Nephron (organoid): ENCODE measurements at regions not wholly inside any gene's neighbourhood (a gene's known extent, or its start where the extent isn't known, plus 50 kb on each side); places are given as distances from the start of the nearest gene placed in this dataset.
"Not testable (repeated sequence)": the region's sequence is repeated elsewhere in the genome, so short reads cannot be mapped to it uniquely, and the experiment has no call there.

ENCODE experiments used
- H3K27ac Mint-ChIP-seq, 3 experiments: 2 replicates each; pipeline ENCODE4 v1.8.0; 2020; ENCODE audit warnings: mixed read lengths in 3 of 3, mild to moderate bottlenecking in 2 of 3, moderate library complexity in 1 of 3
- H3K27me3 Mint-ChIP-seq: 2 replicates; pipeline ENCODE4 v1.8.0; 2021; ENCODE audit warnings: low read depth, mild to moderate bottlenecking, moderate library complexity, mixed read lengths
- H3K36me3 Mint-ChIP-seq: 2 replicates; pipeline ENCODE4 v1.8.0; 2020; ENCODE audit warnings: low read depth, mixed read lengths
- H3K4me1 Mint-ChIP-seq: 2 replicates; pipeline ENCODE4 v1.8.0; 2020; ENCODE audit warnings: mixed read lengths
- H3K4me3 Mint-ChIP-seq, 3 experiments: 2 replicates each; pipeline ENCODE4 v1.8.0; 2020; ENCODE audit warnings: mild to moderate bottlenecking in 3 of 3, mixed read lengths in 3 of 3, moderate library complexity in 2 of 3
- H3K9me3 Mint-ChIP-seq: 2 replicates; pipeline ENCODE4 v1.8.0; 2020; ENCODE audit warnings: mixed read lengths
- CTCF ChIP-seq, 3 experiments: fragments of 200-600 bp; sonication (generic); IDR thresholded peaks; one replicate each; pipeline ENCODE4 v1.5.0; 2021; ENCODE audit warnings: antibody characterized with exemption in 3 of 3; ENCODE audit not compliant: unreplicated experiment in 3 of 3

DNA sequence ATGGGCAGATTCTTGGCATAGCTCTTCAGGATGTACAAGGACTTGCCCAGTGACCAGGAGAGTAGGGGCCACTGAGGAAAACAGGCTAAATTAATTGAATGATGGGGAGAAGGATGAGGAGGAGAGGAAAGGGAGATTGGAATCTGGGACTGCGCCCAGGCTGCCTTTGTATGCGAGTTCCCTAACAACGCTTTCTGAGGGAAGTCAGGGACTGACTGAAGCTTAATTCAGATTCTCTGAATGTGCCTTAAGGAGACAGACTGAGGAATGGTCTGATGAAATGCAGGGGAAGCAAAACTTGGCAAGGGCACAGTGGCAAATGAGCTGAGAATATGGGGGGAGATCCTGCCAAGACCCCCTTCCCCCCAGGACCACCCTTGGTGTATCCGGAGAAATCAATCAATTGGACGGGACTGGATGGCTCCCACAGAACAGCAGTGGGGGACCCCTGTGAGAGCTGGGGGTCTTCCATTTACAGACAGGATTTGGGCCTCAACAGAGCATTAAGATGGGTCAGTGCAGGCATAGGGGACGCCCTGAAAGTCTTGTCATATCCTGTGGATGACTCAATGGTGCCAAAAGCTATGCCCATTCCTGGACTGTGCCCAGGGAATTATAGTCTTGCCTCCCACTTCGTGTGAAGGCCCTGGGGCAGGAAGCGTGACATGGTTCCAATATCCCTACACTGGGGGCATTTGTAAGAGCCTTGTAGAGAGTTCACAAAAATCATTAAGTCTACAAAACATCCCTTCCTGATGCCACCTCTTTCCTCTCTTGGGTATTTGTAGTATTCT is 215.5 kb upstream of the TNC start:
- H3K27me3 Mint-ChIP-seq, result no peaks in the 10 kb centered on the region
- no peak overlapping the region for H3K27ac Mint-ChIP-seq
- no peak for TF ChIP-seq CTCF (IDR thresholded peaks at IDR 0.05; ENCODE audit: unreplicated experiment in 3 of 3)
- peaks cover 4% of the 10 kb centered on the region for H3K4me1 Mint-ChIP-seq
- H3K4me3 Mint-ChIP-seq, result no peak overlapping the region
- H3K36me3 Mint-ChIP-seq, result no peaks in the 10 kb centered on the region
- H3K9me3 Mint-ChIP-seq, result peaks cover 7% of the 10 kb centered on the region

DNA sequence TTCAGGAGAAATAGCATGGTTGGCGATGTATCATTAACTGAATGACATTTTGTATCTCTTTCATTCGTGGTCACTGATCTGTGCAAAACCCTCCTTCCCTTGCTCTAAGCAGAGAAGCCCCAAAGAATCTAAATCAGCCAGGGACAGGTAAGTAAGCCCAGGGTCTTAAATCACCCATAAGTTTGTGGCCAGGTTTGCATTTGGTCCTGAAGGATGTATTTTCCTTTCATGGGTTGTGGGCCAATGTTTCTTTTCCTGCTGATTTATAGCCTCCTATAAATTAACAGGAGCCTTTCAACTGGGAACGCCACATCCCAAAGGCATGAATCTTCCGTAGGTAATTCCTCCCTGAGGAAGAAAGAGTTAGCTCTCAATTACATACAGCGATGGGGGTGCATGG is 217.5 kb upstream of the TNC start:
- H3K36me3 Mint-ChIP-seq, result no peaks in the 10 kb centered on the region
- peaks cover 7% of the 10 kb centered on the region for H3K9me3 Mint-ChIP-seq
- H3K27ac Mint-ChIP-seq, result no peak overlapping the region
- TF ChIP-seq CTCF (IDR thresholded peaks at IDR 0.05; ENCODE audit: unreplicated experiment in 3 of 3), result no peak
- no peak overlapping the region for H3K4me3 Mint-ChIP-seq
- peaks cover 4% of the 10 kb centered on the region for H3K27me3 Mint-ChIP-seq
- no peaks in the 10 kb centered on the region for H3K4me1 Mint-ChIP-seq

DNA sequence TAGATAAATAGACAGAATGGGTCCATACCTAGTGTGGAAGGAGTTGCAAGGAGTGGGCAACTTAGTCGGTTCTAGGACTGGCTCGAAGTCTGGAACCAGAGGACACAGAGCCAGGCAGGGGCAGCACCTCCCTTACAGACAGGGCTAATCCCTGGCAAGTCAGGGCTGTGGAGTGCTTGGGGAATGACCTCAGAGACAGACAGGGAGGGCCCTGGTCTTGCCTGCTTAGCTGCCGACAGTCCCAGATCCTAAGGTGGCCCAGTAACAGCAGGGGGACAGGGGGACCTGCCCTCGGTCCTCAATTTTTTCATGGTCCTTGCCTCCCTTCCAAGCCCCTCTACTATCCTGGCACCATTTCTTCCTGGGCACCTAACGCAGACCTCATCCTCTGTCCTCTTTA is 222.4 kb upstream of the TNC start:
- TF ChIP-seq CTCF (IDR thresholded peaks at IDR 0.05; ENCODE audit: unreplicated experiment in 3 of 3), result no peak
- Mint-ChIP-seq H3K36me3 (no peaks in the 10 kb centered on the region), H3K9me3 (peaks cover 5% of the 10 kb centered on the region), H3K4me3 (no peak overlapping the region), H3K27me3 (peaks cover 4% of the 10 kb centered on the region), H3K27ac (no peak overlapping the region), H3K4me1 (no peaks in the 10 kb centered on the region)

- H3K4me3 Mint-ChIP-seq, result no peak overlapping the region
These were observed 223.5 kb upstream of the TNC start for GRCh38 chr9:115341426-115341825.

DNA sequence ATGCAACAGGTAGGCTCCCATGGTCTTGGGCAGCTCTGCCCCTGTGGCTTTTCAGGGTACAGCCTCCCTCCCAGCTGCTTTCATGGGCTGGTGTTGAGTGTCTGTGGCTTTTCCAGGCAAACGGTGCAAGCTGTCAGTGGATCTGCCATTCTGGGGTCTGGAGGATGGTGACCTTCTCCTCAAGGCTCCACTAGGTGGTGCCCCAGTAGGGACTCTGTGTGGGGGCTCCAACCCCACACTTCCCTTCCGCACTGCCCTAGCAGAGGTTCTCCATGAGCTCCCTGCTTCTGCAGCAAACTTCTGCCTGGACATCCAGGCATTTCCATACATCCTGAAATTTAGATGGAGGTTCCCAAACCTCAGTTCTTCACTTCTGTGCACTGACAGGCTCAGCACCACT is 229.8 kb upstream of the TNC start:
- H3K9me3 Mint-ChIP-seq, result peaks cover 15% of the 10 kb centered on the region
- not testable (repeated sequence) for H3K36me3 Mint-ChIP-seq, H3K27ac Mint-ChIP-seq, H3K4me3 Mint-ChIP-seq, H3K27me3 Mint-ChIP-seq, H3K4me1 Mint-ChIP-seq

More at GRCh38 chr9:115341426-115341825, 223.5 kb upstream of the TNC start:
- Mint-ChIP-seq H3K36me3 (no peaks in the 10 kb centered on the region), H3K27ac (no peak overlapping the region), H3K4me1 (no peaks in the 10 kb centered on the region), H3K9me3 (peaks cover 3% of the 10 kb centered on the region), H3K27me3 (peaks cover 4% of the 10 kb centered on the region)
- no peak for TF ChIP-seq CTCF (IDR thresholded peaks at IDR 0.05; ENCODE audit: unreplicated experiment in 3 of 3)

DNA sequence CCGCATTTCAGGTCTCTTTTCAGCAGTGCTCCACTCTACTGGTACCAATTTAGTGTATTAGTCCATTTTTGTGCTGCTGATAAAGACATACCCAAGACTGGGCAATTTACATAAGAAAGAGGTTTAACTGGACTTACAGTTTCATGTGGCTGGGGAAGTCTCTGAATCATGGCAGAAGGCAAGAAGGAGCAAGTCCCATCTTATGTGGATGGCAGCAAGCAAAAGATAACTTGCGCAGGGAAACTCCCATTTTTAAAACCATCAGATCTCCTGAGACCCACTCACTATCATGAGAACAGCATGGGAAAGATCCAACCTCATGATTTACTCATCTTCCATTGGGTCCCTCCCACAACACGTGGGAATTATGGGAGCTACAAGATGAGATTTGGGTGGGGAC is 231.0 kb upstream of the TNC start:
- not testable (repeated sequence) for H3K4me3 Mint-ChIP-seq, H3K36me3 Mint-ChIP-seq

GRCh38 chr9:115349542-115349941 is 231.6 kb upstream of the TNC start:
- H3K27me3 Mint-ChIP-seq, result no peaks in the 10 kb centered on the region
- H3K36me3 Mint-ChIP-seq, result no peaks in the 10 kb centered on the region
- no peak overlapping the region for H3K27ac Mint-ChIP-seq
- TF ChIP-seq CTCF (IDR thresholded peaks at IDR 0.05; ENCODE audit: unreplicated experiment in 3 of 3), result no peak
- H3K4me3 Mint-ChIP-seq, result no peak overlapping the region
- peaks cover 15% of the 10 kb centered on the region for H3K9me3 Mint-ChIP-seq
- no peaks in the 10 kb centered on the region for H3K4me1 Mint-ChIP-seq

More for the DNA sequence above, 231.0 kb upstream of the TNC start:
- peaks cover 15% of the 10 kb centered on the region for H3K9me3 Mint-ChIP-seq
- H3K27me3 Mint-ChIP-seq, H3K27ac Mint-ChIP-seq, H3K4me1 Mint-ChIP-seq: not testable (repeated sequence)
